ENCODE measurements at regions not wholly inside any gene's neighbourhood (a gene's known extent, or its start where the extent isn't known, plus 50 kb on each side); places are given as distances from the start of the nearest gene placed in this dataset.

DNA sequence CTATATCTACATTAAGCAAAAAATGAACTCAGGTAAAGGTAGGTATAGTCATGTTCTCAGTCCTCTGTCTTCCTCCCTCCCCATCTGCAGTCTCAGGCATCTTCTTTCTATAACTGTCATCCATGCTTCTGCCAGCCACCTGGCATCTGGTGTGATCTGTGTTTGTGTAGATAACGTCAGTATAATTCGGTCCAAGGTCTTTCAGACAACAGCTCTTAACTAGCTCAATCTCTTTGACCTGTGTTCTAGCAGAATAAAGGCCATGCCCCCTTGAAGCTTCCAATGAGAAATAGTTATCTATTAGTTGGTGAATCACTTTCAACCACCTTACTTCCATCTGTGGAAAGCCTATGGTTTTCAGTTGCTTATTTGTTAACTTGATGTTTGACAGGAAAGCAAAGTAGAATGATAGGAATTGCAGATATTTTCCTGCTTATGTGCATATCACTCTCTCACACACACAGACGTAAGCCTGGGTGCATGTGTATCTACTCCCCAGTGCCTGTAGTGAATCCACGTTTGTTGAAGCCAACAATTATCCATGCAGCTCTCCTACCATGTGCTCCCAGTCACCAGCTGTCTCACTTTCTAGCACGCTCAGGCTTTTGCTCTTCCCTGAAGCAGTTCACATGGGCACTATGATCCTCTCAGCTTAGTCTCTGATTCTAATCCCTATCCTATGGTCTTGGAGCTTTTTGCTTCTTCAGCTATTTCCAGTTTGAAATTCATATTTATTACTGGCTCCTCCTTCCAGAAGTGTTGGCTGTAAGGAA lies 433.7 kb upstream of the MANEA start:
- DNase-seq, result no peak

DNA sequence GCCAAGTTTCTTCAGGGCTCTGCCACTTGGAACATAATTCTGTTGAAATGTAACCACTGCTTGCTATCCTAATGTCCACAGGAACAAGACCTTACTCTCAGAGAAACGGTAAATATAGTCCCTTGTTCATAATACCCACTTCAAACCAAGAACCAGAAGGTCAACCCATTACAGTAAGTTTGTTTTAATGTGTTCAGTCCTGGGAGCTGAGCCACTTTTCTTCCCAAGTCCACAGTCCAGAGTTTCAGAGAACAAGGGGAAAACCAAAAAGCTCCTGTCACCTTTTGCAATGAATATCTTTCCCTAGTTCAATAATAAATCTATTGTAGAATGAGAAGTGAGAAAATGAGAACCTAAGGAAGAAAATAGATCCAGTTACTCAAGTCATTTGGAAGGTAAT lies 431.9 kb upstream of the MANEA start:
- no peak for DNase-seq

DNA sequence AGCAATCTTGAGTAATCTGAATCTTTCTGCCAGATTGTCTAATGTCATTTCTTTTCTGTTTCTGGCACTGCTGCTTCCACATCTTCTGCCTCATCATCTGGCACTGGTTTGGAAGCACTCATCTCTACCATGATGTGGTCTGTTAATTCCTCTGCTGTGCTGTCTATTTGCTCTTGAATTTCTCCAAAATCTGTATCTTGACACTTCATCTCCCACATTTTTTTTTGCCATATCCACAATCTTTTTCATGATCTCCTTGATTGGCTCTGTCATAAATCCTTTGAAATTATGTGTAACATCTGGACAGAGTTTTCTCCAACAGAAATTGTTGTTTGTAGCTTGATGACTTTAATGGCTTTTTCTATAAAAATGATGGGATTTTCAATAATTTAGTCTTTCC lies 417.8 kb upstream of the MANEA start:
- DNase-seq, result no peak

DNA sequence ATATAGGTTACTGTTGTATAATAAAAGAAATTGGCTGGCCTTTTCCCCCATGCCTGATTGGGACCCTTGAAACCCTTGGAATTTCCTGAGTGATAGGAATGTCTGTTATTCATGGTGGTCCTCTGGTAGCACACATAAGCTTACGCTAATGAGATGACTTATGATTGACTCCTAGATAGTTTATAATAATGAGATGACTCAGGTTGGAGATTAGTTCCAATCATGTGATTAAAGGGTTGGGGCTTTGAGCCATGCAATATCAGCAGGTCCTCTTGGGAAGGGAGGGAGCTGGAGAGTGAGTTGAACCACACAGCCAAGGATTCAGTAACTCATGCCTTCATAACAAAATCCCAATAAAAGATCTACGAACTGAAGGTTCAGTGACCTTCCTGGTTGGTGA lies 407.6 kb upstream of the MANEA start:
- DNase-seq, result no peak

DNA sequence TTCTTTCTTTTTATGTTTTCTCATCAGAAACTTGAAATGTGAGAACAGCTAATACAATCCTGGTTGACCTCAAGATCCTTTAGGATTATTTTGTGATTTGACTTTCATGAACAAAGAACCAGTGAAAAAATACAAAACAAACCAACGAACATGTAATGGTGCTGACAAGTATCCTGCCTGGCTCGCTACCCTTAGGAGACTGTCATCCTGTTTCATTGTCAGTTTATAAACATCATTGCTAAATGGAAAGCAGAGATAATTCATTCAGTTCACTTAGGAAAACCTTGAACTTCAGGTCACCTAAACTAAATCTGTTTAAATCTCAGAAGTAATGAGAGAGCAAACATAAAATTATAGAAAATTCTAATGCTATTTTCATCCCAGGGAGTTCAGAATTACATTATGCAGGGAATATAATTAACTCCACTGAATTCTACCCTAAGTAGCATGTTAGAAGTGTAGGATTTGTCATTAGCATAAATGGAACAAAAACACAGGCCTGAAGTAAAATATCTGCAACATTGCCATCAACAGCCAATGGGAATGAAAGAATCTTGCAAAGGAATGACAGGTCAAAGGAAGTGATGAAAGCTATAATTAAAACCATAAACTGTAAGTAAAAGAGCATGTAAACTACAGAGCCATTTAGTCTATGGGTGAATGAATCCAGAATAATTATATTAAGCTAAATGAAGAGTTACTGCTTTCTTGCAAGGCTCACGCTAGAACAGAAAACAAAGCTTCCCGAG lies 401.2 kb upstream of the MANEA start:
- no peak for DNase-seq

DNA sequence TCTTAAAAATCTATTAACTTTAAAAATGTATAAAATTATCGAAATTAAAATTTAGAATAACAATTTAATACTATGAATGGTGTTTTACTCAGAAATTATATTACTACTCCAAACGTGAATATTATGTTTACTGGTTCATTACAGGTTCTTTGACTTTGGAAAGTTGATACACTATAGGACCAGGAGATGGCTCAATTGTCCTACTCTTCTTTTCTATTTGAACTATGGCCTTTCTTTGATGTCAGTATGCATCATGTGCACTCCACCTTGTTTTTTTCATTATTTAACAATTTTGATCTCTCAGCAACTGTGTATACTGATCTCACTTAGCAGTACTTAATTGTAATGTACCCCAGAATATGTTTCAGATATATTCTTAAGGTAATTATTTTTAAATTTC lies 391.5 kb upstream of the MANEA start:
- DNase-seq, result no peak

DNA sequence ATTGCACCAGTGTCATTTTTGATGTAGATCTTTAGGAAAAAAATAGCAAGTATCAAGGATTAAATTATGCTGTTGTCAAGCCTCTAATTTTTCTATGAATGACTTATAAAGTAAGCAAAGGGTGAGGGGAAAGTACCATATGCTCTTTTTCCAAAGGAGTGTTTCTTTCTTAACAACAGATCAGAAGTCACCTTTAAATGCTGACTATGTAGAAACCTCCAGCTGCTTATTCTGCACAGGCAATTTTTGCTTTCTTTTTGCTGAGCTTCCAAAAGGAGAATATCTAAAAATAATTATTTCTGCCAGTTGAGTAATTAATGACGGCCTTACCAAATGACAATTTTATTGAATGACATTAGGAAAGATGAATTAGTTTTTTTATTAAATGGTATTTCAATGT lies 390.6 kb upstream of the MANEA start:
- DNase-seq, result no peak

DNA sequence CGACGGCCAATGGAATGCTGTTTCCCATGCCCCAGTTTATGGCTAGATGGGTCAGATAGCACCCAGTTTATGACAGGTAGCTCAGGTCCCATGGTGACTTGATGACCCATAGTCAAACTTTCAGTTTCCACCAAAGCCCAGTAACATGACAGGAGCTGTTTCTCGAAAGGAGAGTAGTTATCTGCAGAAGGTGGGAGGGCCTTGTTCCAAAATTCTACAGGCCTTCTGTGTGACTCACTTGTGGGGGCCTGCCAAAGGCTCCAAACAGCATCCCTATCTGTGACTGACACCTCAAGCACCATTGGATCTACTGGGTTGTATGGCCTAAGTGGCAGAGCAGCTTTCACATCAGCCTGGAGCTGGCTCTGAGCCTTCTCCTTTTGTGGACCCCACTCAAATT lies 379.7 kb upstream of the MANEA start:
- DNase-seq, result no peak

DNA sequence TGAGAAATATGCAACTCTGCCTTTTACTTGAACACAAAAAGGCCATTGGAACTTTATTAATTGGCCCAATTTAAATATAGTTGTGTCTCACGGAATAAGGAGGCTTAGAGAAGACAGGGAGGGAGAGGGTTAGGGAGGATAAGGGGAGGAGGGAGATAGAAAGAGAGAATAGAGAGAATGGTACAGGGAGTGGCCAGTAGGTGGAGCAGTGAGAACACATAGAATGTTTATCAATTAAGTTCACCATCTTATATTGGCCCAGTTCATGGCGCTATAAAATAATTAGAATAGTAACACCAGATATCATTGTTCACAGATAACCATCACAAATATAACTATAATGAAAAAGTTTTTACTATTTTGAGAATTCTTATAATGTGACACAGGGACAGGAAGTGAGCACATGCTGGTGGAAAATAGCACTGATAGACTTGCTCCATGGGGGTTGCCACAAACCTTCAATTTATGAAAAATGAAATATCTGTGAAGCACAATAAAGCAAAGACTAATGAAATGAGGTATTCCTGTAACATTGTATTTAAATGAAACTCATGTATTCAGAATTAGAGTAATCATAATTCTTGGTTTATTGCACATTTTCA lies 374.1 kb upstream of the MANEA start:
- peak; percentile 10 for DNase-seq

DNA sequence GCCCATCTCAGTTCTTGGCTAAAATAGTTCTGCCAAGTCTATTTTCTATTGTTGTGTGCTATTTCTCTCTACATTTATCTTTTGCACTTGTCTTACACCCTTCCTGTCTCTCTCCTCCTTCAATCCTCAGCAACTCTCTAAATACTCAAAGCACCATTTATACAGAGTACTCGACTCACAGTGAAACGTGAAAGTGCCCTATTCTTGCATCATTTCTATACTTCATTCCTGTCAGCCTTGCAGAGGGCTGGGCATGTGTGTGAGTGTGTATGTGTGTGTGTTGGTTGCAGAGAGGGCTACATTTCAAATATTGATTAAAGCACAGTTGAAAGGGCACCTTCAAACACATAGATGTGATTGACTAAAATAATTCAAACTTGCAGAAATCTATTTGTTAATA lies 373.2 kb upstream of the MANEA start:
- no peak for DNase-seq

DNA sequence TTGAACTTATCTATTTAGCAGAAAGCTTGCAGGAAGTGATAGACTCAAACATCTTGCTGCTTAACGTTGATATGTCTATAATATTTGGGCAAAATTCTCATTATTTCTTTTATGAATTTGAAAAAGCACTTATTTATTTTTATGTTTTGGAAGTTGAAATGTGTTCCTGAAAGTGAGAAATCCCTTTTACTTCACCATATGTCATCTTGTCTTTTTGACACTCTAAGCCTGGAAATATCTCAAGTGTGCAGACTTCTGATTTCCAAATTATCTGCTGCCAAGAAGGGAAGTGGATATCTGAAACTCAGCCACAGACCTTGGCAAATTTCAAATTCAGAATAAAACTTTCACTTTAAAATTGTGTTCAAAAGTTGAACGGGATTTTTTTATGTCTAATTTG lies 368.7 kb upstream of the MANEA start:
- DNase-seq, result no peak

DNA sequence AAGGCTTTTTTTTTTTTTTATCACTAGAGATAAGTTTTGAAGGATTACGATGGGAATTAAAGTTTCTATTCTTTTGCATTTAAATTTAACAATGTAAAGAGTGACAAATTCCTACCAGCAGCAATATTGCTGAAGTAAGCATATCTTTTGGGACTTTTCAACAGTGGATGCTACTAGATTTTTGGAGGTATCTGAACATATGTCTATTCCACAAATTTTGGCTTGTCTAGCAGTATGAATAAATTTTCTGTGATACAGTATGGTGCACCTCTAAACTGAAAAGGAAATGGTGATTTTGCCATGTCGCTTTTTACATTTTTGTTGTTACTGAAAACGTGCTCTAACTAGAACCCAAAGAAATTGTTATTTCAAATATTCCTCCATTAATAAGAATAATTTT lies 368.3 kb upstream of the MANEA start:
- DNase-seq, result no peak

DNA sequence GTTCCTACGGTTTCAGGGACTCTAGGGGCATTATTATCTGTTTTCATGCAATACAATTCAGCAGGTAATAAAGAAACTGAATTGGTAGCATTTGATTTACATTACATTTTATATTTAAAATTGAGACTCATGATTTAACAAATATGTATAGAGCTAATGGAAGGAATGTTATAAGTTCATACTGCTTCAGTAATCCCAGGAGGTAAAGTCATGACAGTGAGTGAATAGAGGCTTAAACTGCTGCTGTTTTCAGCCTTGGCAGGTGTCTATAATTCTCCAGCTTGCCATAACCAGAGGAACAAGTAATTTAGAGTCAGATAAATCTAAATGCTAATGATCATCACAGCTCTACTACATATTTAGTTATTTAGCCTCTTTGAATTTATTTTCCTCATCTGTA lies 360.8 kb upstream of the MANEA start:
- no peak for DNase-seq

DNA sequence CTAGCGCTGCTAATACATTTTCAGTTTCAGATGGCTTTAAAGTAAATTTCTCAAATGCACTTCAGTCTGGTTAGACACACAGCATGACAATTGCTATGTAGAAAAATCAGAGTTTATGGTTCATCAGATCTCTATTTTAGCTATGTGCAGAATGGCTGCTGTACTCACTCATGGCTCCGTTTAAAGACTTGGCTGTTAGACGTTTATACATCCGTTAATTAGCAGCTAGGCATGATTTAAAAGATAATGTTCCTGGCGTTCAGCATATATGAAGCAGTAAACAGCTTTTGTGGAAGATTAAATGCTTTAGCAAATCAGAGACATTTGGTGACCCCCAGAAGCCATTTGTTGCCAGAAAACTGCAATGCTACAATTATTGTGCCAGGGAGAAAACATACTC lies 350.0 kb upstream of the MANEA start:
- DNase-seq, result no peak

DNA sequence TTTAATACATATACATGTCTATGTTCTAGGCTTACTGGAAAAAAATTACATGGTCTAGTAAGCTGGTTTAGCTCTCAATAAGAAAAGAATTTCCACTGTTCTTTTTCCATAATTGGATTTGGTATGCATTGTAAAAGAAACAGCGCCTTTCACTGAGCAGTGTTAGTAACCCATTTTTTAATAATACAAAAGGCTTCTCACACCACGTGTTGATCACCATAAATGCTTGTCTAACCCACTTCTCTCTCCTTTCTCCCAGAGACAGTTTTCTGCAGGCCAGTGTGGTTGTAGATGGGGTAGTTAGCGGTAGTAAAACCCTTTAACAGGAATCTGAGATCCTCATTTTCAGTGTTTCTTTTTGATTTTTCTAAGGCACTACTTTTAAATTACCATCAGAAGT lies 348.7 kb upstream of the MANEA start:
- no peak for DNase-seq

DNA sequence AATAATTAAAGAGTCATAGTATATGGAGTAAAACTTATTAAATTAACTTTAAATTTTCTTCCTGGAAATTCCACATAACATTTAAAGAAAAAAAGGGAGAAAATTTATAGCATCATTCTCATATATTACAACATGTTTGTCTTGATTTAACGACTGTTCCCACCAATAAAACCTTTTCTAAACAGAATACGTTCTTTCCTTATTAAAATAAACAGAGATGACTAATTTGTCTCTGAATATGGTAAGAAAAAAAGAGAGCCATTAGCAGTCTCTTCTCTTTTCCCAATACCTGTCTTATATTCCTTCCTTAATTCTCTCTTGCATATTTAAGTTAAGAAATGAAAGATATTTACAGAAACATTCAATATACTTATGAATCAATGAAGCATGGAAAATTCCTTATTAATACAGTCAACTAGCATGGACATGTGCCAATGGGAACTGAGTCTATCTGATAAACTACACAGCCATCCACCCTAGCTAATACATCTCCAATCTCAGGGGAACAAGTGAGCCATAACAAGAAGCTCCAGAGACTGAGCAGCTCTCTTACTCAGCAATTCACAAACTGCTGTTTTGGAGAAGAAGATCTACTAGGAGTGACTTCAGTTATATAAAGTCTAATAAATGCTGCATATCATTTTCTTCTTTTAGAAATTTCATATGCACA lies 347.1 kb upstream of the MANEA start:
- DNase-seq, result no peak

DNA sequence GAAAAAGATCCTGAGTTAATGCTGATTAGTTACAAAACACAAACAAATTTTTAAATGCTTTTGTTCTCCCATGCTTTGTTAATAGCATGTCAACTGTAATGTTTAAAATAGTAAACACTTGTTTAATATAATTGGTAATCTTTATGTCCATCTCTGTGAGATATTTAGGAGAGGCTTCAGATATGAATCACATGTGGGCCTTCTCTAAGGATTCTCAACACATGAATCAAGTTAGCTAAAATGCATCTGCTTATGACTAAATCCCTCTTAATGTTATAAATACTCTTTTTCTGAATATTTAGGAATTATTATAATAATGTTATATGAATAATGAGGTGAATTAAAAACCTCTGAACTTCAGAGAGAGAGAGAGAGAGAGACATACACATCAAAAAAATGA lies 345.9 kb upstream of the MANEA start:
- no peak for DNase-seq

DNA sequence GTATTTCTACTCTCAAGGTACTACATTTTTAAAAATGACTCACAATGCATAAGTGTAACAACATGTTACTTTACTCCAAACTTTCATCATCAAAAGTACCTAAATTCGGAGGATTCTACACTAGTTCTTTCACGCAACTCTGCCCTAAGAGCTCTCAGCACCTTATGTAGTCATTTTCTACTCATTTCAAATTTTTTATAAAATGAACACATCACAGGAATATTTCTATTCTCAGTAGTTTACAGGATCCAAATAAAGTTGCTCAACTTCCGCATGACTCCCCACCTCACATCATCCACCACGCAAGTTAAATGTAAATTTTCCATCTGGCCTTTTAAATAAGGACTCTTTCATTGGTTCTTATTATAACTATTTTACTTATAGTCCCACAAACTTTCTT lies 344.9 kb upstream of the MANEA start:
- no peak for DNase-seq

DNA sequence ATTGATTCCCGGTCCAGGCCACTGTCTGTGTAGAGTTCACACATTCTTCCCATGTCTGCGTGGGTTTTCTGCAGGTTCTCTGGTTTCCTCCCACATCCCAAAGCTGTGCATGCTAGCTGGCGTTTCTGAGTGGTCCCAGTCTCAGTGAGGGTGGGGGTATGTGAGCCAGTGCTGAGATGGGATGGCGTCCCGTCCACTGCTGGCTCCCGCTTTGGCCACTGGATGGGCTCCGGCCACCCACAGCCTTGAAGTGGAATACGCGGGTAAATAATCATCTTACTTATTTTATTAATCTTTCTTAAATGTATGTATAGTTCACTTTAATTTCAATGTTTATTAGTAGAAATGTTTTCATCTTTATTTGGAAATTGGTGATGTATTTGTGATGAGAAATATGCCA lies 343.5 kb upstream of the MANEA start:
- DNase-seq, result no peak

DNA sequence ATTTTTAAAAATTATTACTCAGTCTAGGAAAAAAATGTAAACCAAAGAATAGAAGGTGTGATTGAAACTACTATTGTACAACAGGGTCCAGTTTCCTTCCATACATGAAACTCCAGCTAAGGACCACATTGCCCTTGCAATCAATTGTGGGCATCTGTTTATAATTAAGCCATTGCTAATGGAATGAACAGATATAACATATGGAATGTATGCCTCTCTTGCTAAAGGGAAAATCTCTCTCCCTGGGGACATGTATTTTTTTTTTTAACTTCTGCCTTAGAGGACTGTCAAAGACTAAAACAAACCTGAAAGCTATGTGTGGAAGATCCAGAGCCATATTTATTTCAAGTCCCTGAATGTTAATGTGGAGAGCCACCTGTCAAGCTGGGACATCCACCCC lies 336.8 kb upstream of the MANEA start:
- no peak for DNase-seq

DNA sequence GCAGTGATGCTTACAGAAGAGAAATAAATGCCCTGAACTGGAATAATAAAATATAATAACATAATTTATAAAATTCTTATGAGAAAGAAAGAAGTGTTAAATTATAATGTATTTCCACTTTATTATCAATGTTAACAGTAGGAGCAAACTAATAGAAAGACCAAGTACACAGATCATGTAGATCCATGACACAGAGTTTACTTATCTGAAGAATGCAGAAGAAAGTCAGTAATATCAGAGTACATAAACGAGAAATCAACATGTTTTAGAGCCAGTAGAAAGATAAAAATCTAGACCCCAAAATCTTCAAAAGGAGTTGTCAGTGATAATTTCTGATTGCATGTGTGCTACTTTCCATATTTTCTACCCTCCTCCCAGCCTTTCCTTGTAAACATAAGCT lies 334.8 kb upstream of the MANEA start:
- DNase-seq, result no peak

DNA sequence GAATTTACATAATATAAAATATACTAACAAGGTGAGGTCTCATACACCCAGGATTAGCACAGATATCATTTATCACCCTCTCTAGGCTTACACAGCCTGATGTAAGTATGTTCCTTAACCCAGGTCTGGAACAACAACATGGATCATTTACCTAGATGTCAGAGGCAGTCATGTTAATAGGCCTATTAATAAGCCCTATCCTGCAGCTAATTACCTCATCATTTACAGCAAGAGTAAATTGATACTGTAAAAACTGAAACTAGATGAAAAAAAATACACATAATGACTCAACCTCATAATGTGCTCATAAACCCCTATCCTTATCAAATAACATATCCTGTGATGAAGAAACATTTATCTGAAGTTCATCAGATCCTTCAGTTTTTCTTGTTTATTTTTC lies 334.3 kb upstream of the MANEA start:
- no peak for DNase-seq

DNA sequence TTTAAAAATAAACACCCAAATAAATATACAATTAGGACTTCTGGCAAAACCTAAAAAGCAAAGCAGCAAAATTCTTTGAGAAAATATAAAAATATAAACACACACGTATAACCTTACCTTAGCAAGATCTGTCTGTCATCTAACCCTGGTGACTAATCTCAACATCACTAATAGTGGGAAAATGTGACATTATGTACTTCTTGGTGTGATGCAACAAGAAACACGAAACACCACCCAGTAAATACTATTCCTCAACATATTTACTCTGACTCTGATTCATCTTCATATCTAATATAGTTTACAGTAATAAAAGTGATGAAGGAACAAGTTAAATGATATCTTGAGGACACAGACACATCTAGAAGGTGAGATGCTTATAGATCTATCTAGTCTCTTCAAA lies 332.6 kb upstream of the MANEA start:
- DNase-seq, result no peak

DNA sequence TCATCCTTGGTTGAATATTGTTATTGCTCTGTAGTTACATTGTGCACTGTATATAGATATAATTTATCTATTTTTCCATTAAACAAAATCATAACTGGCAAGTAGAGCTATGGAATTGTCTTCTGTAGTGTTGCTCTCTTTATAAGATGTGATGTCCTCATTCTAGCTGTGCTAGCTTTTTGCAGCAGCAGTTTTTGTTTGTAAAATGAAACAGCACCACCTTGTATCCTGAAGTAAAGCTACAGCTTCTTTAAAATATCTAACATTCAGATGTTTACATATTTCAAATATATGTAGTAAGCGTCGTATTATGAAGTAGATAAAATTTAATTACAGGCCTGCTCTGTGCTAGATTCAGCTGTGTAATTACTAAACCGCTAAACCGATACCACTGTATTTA lies 328.8 kb upstream of the MANEA start:
- no peak for DNase-seq

Data from NCI-H1092 (cell line).